ENCODE measurements at regions not wholly inside any gene's neighbourhood (a gene's known extent, or its start where the extent isn't known, plus 50 kb on each side); places are given as distances from the start of the nearest gene placed in this dataset.
"Not testable (repeated sequence)": the region's sequence is repeated elsewhere in the genome, so short reads cannot be mapped to it uniquely, and the experiment has no call there.

DNA sequence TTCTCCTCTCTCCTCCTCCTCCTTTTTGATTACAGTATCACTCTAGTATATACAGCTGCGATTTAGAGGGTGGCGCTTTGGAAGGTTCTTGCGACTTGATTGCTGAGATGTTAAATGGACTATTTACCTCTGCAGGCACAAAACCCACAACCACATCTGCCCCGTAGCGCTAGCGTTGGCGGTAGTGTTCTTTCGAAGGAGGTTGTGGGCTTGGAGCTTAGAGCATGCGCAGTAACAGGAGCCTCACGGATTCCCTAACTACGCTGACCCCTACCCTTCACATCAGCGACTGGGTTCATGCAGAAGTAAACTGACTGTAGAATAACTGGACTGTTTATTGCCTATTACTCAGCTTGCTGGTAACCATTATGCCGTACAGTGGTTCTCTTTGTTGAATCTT is 58.0 kb downstream of the CGGBP1 start:
- DNase-seq, result peak; percentile 17

DNA sequence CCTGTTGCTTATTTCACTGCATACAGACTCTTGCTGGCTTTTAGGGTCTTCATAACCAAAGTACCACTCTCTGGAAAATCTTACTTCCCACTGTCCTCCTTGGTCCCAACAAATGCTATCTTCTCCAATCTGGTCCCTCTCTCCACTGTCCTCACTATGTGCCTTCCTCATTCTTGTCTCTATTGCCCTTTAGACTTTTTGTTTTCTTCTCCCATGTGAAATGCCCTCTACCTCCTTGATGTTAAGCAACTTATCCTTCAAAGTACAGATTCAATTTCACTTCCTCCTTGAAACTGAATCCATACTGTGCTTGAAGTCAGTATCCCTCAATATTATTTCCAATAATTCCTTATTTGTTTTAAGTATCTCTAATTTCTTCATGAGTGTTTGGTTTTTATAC is 60.8 kb downstream of the CGGBP1 start:
- DNase-seq, result no peak

DNA sequence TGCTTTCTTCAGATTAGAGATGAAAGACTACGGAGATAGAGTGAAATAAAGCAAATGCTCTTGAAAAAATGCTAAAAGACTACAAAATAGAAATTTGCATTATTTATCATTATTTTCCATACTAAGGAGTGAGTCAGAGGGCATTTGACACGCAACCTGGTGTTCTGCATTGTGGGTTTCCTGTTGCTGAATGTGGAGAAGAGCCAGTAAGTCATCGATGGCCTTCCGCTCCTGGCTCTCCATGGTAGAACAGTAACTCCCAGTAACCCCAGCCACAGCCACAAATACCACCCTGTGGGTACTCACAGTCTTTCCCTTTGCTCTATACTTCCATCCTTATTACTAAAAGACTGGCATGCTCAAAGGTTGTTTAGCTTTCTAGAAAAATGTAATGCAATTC is 61.5 kb downstream of the CGGBP1 start:
- DNase-seq, result peak; percentile 44

DNA sequence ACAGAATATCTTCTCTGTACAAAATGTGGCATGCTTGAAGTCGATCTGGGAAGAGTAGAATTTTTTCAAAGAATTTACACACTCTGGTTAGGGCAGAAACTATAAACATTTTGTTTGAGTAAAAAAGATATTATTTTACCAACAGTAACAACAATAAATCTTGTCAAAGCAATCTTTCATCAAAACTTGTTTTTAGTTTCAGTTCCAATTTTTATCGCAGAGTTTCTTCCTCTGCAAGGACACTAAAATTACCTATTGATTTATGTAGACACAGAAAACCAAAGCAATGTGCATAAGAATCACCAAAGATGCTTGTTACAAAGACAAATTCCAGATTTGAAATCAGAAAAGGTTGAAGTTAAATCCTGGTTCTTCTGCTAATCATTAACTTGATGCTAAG is 61.9 kb downstream of the CGGBP1 start:
- DNase-seq, result no peak

DNA sequence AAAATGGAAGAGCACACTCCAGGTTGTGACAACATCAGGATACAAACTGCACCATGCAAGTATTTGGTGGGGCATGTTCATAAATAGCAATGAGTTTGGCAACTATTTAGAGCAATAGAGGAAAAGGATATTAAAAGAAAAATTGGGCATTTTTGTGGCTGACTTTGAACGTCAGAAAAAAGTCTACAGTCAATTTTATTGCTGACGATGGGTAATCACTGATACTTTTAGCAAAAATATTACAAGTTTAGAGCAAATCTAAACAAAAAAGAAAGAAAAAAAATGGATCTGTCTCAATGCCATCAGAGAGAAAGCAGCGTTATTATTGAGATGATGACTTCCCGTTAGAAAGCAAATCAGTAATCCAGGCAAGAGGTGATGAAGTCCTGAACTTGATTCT is 65.2 kb downstream of the CGGBP1 start:
- DNase-seq, result no peak

DNA sequence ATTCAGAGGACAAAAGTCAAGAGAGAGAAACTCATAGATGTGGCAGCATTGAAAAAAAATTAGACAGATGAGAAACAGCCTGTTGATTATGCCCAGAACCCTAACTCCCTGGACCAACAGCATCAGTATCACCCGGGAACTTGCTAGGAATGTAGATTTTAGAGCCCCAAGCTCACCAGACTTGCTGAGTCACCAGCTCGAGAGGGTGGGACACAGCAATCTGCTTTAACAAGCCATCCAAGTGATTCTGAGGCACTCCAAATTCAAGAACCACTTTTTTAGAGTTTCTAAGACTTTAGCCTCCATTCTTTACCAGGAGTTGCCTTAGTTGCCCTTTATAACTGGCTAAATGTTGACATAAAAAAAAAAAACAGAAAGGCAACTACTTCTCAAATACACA is 70.9 kb downstream of the CGGBP1 start:
- no peak for DNase-seq

DNA sequence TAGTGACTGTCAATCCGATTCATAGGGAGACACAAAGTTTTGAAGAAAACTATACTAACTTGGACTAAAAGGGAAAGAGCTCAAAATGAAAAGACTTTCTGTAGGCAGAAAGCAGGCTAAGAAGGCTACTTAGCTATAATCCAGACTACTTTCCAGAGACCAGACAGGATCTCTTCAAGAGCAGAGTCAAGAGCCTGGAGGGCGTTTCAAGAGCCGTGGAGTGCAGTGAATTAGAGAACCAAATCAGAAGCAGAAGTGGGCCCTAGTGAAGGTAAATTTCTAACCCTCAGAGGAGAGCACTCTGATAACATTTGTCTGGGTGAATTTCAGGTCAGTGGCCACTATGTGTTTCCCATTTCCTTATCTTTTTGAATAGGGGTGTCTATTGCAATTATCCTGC is 76.4 kb downstream of the CGGBP1 start:
- DNase-seq, result no peak

DNA sequence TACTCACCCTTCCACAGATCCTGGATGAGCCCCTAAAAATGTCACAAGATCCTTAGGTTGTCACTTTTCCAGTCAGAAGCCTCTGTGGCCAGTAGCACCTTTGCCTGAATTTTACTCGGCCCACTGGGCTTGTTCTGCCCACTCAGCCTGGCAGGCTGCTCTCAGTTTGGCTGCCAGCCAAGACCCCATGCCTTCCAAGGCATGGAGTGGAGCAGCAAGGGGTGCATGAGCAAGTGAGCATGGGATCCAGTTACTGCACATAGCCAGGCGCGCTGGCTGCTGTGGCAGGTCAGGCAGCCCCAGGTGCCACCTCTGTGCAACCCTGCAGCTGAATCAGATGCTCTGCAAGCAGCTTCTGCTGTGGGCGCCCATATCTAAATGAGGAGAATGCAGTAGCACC is 79.3 kb downstream of the CGGBP1 start:
- no peak for DNase-seq

DNA sequence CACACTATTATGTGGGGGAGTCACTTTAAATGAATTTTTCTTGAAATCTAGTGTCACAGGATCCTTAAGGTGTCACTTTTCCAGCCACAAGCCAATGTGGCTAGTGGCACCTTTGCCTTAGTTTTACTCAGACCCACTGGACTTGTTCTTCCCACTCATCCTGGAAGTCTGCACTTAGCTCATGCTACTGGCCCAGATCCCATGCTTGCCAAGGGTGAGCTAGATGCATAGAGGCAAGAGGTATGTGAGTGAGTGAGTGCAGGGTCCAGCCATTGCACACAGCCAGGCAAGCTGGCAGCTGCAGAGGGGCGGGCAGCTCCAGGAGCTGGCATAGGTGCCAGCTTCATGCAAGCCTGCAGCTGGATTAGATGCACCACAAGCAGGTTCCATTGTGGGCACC is 81.0 kb downstream of the CGGBP1 start:
- DNase-seq, result no peak

DNA sequence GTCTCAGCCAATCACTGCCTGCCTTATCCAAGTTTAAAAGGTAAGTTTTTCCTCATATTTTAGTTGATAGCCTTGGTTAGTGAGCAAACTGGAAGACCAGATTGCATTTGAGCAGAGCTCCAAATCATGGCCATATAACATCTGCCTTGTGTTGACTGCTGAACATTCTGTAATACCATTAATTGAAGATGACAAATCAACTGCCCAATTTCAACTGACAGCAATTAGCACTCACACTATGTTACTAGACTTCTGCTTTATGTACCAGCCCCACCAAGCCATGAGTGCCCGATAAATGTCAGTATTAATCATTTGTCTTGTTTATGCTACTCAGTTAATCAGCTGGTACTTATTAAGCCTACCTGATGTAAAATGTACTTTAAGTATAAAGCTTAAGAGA is 83.1 kb downstream of the CGGBP1 start:
- no peak for DNase-seq

DNA sequence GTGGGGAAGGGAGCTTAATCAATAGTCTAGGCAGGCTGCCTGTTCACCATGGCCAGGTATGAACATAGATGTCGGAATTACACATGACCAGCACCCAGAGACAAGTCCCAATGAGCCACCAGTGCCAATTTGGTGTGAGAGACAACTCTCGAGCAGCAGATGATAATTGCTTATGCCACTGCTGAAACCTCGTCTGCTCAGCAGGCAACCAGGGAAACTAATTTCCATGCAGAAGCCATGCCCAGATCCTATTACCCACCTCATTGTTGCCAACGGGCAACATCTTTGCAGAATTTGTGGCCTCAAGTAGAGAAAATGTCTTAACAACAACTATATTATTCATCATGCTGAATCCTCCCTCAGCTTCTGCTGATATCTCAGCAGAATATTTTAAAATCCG is 84.9 kb downstream of the CGGBP1 start:
- no peak for DNase-seq

DNA sequence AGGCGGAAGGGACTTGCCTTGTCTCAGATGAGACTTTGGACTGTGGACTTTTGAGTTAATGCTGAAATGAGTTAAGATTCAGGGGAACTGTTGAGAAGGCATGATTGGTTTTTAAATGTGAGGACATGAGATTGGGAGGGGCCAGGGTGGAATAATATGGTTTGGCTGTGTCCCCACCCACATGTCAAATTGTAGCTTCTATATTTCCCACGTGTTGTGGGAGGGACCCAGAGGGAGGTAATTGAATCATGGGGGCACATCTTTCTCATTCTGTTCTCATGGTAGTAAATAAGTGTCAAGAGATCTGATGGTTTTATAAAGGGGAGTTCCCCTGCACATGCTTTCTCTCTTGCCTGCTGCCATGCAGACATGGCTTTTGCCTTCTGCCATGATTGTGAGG is 89.2 kb downstream of the CGGBP1 start:
- DNase-seq, result no peak

DNA sequence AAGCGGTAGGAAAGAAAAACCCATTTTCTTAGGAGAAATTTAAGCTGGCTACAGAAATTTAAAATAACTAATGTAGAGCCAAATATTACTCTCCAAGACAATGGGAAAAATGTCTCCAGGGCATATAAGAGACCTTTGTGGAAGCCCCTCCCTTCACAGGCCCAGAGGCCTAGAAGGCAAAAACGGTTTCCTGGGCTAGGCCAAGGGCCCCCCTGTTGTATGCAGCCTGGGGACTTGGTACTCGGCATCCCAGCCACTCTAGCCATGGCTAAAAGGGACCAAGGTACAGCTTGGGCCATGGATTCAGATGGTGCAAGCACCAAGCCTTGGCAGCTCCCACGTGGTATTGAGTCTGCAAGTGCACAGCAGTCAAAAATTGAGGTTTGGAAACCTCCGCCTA is 90.1 kb downstream of the CGGBP1 start:
- DNase-seq, result no peak

DNA sequence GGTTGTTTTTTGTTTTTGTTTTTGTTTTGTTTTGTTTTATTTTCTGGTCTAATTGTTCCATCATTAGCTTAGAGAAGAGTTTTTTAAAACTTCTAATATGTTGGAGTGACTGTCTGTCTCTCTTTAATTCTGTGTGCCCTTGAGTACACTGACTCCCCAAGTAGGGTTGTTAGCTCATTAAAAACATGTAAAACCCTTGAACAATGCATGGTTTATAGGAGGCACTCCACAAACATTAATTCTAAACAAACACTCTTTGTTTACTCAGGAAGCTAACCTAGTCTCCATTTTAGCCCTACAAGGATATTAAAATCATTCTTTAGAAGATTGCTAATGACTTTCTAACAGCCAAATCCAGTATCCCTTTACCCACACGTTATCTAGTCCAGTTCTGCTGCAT is 100.5 kb downstream of the CGGBP1 start:
- no peak for DNase-seq

DNA sequence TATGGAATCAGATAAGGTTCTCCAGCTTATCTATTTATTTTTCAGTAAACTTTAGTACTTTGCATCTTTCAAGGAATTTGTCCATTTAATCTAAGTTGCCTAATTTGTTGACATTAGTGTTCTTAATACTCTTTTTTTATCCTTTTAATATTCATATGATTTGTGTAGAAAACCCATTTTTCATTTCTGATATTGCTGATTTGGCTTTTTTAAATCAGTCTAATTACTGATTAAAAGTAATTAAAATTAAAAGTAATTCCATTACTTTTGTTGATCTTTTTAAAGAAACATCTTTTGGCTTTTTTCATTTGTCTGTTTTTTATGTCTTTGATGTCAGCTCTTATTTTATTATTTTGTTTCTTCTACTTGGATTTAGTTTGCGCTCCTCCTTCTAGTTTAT is 101.2 kb downstream of the CGGBP1 start:
- no peak for DNase-seq

DNA sequence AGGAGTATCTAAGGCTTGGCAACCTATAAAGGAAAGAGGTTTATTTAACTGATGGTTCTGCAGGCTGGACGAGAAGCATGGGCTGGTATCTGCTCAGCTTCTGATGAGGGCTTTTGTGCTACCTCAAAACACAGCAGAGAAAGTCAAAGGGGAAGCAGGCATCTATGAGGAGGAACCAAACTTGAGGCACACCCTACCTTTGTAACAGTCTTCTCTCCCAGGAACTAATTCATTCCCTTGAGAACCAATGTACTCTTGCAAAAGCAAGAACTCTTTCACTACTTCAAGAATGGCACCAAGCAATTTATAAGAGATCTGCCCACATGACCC is 109.0 kb downstream of the CGGBP1 start:
- no peak for DNase-seq

DNA sequence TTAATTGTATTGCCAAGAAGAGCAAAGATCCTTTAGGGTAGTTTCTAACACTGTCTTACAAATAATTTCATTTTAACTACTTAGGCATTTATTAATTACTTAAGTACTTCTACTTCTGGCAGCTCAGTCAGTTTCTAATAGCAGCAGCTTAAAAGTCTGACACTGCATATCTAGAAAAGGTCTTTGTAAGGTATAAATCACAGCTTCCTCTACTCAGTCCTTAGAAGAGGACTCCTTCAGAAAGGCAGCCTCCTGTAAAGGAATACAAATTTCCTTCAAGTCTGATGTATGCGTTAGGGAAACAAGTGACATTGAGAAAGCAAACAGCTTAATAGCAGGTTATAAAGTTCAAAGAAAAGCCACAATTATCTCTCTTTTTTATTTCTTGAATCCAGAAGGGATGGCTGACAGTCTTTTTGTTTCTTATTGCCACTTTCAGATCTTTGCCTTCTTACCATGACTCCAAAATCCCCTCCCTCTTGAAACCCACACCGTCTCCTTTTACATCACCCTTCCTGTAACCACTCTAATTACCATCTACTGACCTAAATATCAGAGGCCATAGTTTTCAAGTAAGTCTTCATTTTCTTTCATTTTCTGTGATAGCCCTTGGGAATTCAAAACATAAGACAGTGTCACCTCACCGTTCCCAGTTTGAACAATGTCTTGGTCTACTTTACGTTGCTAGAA is 109.5 kb downstream of the CGGBP1 start:
- DNase-seq, result no peak

DNA sequence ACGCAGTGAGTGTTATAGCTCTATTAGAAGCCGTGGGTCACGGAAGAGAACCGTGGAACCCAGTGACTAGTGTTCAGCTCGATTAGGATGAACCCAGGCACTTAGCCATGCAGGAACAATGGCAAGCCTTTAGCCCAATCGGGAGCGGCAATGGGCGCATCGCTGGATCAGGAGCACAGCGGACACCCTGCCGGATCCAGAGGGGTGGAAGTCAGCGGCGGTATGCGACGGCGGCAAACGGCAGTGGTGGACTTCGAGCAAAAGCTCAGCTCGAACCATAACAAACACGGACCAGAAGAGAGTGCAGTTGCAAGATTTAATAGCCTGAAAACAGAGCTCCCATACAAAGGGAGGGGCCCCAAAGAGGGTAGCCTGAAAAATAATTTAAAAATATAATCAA is 112.8 kb downstream of the CGGBP1 start:
- DNase-seq, result not testable (repeated sequence)

DNA sequence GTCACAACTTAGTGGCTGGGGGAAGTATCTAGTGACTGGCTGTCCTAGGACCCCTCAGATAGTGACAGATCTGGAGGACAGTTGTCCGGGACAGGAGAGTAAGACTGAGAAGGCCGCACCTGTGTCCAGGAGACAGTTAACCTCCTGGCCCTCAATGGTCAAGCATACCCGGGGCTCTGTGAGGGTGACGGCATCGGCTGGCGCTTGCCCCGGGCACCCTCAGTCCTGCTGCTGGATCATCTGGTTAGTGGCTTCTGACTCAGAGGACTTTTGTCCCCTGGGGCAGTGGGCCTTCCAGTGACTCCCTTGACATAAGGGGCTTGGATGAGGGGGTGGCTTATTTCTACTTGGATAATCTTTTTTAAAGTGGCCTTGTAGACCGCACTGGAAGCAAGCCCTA is 116.5 kb downstream of the CGGBP1 start:
- not testable (repeated sequence) for DNase-seq

DNA sequence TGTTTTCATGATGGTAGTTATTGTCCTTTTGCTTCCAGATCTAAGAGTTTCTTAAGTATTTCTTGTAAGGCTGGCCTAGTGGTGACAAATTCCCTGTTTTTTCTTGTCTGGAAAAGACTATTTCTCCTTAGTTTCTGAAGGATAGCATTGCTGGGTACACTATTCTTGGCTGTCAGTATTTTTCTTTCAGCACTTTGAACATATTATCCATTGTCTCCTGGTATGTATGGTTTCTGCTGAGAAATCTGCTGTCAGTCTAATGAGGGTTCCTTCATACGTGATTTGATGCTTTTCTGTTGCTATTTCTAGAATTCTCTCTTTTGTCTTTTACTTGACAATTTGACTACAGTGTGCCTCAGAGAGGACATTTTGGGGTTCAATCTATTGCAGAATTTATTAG is 134.3 kb downstream of the CGGBP1 start:
- no peak for DNase-seq

DNA sequence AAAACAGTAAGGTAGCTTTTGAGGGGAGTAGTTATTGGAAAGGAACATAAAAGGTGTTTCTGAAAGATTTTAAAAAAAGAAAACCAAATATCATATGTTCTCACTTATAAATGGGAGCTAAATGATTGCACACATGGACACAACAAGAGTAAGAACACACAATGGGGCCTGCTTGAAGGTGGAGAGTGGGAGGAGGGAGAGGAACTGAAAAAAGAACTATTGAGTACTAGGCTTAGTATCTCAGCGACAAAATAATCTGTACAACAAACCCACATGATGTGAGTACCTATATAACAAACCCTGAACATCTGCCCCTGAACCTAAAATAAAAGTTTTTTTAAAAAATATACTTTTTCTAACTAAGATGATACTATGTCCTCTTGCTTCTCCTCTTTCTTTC is 138.3 kb downstream of the CGGBP1 start:
- no peak for DNase-seq

DNA sequence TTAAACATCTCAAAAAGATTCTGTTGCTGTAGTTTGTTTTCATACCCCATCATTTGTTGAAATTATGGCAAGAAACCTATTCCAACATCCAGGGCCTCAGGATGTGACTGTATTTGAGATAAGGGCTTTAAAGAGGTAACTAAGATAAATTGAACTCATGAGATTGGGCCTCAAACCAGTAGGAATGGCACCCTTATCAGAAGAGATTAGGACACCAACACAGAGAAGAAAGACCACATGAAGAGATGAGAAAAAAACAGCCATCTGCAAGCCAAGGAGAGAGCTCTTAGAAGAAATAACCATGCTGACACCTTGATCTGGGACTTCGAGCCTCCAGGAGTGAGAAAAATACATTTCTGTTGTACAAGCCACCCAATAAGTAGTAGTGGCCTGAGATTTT is 157.7 kb downstream of the CGGBP1 start:
- DNase-seq, result no peak

DNA sequence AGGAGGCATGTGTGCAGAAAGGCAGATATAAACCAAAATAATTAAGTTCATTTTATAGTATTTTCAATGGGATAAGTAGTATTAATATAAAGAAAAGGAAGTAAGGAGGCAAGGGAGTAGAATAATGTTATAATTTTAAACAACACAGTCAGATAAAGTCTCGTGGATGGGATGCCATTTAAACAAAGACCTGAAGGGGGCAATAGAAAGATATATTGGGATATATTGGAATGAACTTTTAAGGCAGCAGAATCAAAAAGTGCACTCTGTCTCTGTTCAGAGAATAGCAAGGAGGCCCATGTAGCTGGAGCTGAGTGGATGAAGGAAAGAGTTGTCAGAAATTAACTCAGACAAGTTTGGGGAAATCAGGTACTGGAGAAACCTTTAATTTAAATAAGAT is 158.7 kb downstream of the CGGBP1 start:
- no peak for DNase-seq

DNA sequence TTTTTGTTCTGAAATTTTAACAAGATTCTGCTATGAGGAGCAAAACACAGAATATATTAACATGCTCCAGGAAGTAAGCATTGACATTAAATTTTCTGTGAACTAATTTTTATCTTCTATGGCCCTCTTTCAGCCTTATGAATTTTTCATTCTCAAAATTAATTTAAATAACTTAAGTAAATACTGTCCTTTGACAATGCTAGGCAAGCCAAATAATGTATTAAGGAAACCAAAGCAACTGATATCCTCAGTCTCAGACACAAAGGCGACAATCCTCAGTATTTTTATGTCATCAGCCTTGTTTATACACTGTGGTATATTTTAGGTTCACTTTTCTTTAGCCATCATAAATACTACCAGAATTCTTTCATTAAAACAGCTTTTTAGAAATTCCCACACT is 159.8 kb downstream of the CGGBP1 start:
- no peak for DNase-seq

DNA sequence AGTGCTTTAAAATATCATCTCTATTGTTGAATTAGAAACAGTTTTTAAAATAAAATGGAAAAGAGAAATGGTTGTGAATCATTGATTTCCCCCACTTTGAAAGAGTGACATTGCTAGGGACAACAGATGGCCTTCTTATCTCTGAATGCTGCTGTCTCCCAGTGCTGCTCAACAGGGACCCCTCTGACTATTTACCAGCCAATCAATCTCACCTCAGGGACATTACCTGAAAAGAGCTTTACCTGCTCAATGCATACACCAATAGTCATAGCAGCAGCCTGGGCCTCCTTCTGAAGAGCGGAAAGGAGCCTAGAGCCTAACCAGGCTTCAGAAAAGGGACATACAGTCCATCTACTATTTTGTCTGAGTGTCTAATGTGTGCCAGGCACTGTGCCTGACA is 162.8 kb downstream of the CGGBP1 start:
- DNase-seq, result no peak

DNA sequence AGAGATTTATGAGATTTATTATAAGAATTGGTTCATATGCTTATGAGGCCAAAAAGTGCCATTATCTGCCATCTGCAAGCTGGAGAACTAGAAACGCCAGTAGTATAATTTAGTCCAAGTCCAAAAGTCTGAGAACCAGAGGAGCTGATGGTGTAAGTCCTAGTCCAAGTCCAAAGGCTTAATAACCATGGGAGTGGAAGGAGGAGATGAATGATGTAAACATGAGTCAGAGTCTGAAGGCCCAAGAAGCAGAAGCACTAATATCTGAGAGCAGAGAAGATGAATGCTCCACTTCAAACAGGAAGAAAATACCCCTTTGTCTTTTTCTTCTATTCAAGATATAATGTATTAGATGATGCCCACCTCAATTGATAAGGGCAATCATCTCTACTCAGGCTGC is 185.7 kb downstream of the CGGBP1 start:
- no peak for DNase-seq

All from CD4-positive, alpha-beta T cell treated with Interleukin-4 for 4 hours (primary cell).